Right lobe of liver (tissue), 1 donor: ENCODE measurements at regions not wholly inside any gene's neighbourhood (a gene's known extent, or its start where the extent isn't known, plus 50 kb on each side); places are given as distances from the start of the nearest gene placed in this dataset.

Experiments used
- small RNA-seq, 2 experiments: library from RNA; depleted of rRNA; stranded (forward); fragments of <200 nt; gene quantifications; one replicate each; pipeline ENCODE3, GENCODE V24; 2016

Small RNA genes lying in the stretch of these regions (small RNA-seq; reads per million reads assigned to genes)
- gene RN7SL782P, result 0 reads per million in 2 experiments
